Neural crest cell (in vitro differentiated cells): ENCODE measurements at regions not wholly inside any gene's neighbourhood (a gene's known extent, or its start where the extent isn't known, plus 50 kb on each side); places are given as distances from the start of the nearest gene placed in this dataset.
"Not testable (repeated sequence)": the region's sequence is repeated elsewhere in the genome, so short reads cannot be mapped to it uniquely, and the experiment has no call there.

Source experiments
- DNase-seq: peaks from one replicate; pipeline ENCODE4 v3.0.0; 2021; ENCODE audit warnings: low read depth, mixed read lengths, low spot score
- H3K27ac Mint-ChIP-seq: one replicate; pipeline ENCODE4 v1.8.0; 2021; ENCODE audit warnings: mild to moderate bottlenecking, mixed read lengths; ENCODE audit not compliant: unreplicated experiment
- H3K27me3 Mint-ChIP-seq: 2 replicates; pipeline ENCODE4 v1.8.0; 2021; ENCODE audit warnings: low read depth, mild to moderate bottlenecking, mixed read lengths
- H3K36me3 Mint-ChIP-seq: 2 replicates; pipeline ENCODE4 v1.8.0; 2021; ENCODE audit warnings: low read depth, mild to moderate bottlenecking, mixed read lengths
- H3K4me1 Mint-ChIP-seq: 2 replicates; pipeline ENCODE4 v1.8.0; 2021; ENCODE audit warnings: mixed read lengths
- H3K4me3 Mint-ChIP-seq: one replicate; pipeline ENCODE4 v1.8.0; 2021; ENCODE audit warnings: mild to moderate bottlenecking, mixed read lengths
- H3K9me3 Mint-ChIP-seq: 2 replicates; pipeline ENCODE4 v1.8.0; 2021; ENCODE audit warnings: mixed read lengths
- TF ChIP-seq, protein P1 (sequence below): fragments of 200-600 bp; sonication (generic); conservative IDR thresholded peaks from 2 replicates; pipeline ENCODE4 v1.5.0; 2021; ENCODE audit warnings: antibody characterized with exemption, mild to moderate bottlenecking

DNA sequence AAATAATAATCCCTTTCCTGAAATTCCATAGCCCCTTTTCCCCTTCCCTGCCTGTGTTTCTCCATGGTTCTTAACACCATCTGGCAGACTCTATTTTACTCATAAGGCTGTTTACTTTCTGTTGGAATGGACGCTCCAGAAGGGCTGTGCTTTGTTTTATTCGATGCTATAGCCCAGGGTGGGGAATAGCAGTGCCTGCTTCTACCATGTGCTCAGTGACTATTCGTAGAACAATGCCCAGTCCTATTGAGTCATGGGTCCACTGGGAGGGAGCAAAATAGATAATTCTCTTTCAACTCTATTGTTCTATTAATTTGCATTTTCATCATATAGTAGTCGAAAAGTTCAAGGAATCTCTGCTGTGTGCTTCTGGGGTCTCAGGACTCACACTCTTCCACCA is 565.1 kb downstream of the C6orf118 start:
- Mint-ChIP-seq H3K27me3 (no peaks in the 10 kb centered on the region), H3K9me3 (peaks cover 3% of the 10 kb centered on the region), H3K27ac (no peak overlapping the region), H3K4me3 (no peak overlapping the region), H3K36me3 (peaks cover 3% of the 10 kb centered on the region), H3K4me1 (peaks cover 4% of the 10 kb centered on the region)
- DNase-seq: no peak
- TF ChIP-seq, protein P1, sequence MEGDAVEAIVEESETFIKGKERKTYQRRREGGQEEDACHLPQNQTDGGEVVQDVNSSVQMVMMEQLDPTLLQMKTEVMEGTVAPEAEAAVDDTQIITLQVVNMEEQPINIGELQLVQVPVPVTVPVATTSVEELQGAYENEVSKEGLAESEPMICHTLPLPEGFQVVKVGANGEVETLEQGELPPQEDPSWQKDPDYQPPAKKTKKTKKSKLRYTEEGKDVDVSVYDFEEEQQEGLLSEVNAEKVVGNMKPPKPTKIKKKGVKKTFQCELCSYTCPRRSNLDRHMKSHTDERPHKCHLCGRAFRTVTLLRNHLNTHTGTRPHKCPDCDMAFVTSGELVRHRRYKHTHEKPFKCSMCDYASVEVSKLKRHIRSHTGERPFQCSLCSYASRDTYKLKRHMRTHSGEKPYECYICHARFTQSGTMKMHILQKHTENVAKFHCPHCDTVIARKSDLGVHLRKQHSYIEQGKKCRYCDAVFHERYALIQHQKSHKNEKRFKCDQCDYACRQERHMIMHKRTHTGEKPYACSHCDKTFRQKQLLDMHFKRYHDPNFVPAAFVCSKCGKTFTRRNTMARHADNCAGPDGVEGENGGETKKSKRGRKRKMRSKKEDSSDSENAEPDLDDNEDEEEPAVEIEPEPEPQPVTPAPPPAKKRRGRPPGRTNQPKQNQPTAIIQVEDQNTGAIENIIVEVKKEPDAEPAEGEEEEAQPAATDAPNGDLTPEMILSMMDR: no peak

DNA sequence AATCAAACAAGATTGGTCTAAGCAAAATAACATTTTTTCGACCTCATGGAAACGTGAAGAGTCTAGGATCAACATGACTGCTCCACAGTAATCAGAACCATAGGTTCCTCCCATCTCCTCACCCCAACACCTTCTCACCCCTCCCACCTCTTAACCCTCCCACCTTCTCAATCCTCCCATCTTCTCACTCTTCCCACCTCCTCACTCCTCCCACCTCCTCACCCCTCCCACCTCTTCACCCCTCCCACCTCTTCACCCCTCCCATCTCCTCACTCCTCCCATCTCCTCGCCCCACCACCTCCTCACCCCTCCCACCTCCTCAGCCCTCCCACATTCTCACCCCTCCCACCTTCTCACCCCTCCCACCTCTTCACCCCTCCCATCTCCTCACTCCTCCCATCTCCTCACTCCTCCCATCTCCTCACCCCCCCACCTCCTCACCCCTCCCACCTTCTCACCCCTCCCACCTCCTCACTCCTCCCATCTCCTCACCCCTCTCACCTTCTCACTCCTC is 567.4 kb downstream of the C6orf118 start:
- peaks cover 3% of the 10 kb centered on the region for H3K36me3 Mint-ChIP-seq
- DNase-seq: no peak
- no peak overlapping the region for H3K27ac Mint-ChIP-seq
- H3K4me1 Mint-ChIP-seq: no peaks in the 10 kb centered on the region
- H3K27me3 Mint-ChIP-seq: no peaks in the 10 kb centered on the region
- H3K9me3 Mint-ChIP-seq: peaks cover 3% of the 10 kb centered on the region
- TF ChIP-seq, protein P1: no peak
- H3K4me3 Mint-ChIP-seq: no peak overlapping the region

DNA sequence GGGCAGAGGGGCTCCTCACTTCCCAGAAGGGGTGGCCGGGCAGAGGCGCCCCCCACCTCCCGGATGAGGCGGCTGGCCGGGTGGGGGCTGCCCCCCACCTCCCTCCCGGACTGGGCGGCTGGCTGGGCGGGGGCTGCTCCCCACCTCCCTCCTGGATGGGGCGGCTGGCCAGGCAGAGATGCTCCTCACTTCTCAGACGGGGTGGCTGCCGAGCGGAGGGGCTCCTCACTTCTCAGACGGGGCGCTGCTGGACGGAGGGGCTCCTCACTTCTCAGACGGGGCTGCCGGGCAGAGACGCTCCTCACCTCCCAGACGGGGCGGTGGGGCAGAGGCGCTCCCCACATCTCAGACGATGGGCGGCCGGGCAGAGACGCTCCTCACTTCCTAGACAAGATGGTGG is 573.3 kb downstream of the C6orf118 start:
- not testable (repeated sequence) for DNase-seq, H3K4me1 Mint-ChIP-seq, H3K27ac Mint-ChIP-seq, H3K9me3 Mint-ChIP-seq, H3K4me3 Mint-ChIP-seq, H3K27me3 Mint-ChIP-seq
- peaks cover 12% of the 10 kb centered on the region for H3K36me3 Mint-ChIP-seq

DNA sequence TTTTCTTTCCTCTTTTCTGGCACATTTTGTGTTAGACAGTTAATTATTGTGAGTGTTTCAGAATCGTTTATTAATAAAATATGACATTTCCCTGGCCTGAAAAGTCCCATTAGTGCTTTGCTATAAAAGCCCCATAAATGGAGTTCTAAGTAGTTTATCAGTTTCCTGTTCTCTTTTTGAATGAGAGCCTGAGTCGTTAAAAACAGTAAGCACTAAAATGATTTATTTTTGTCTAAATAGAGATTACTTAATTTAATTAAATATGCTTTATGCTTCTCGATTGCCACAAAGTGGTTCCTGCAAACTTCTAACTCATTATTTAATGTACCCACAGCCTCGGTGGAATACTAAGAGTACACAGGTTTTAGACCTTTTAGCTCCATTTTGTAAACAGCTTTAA is 577.9 kb downstream of the C6orf118 start:
- Mint-ChIP-seq H3K9me3 (peaks cover 18% of the 10 kb centered on the region), H3K27ac (no peak overlapping the region), H3K36me3 (peaks cover 21% of the 10 kb centered on the region), H3K27me3 (no peaks in the 10 kb centered on the region), H3K4me3 (no peak overlapping the region), H3K4me1 (no peaks in the 10 kb centered on the region)
- no peak for DNase-seq
- TF ChIP-seq, protein P1: no peak

DNA sequence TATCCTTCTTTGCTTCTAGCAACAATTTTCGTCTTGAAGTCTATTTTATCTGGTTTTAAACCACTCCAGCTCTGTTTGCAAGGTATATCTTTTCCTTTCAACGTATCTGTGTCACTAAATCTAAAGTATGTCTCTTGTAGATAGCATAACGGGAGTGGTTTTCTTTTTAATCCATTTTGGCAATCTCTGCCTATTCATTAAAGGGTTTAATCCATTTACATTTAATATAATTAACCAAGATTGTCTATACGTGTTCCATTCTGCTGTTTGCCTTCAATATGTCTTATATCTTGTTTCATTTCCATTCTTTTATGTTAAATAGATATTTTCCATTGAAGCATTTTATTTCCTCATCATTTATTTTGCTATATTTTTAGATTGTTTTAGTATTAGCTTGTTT is 587.9 kb downstream of the C6orf118 start:
- Mint-ChIP-seq H3K27ac (no peak overlapping the region), H3K4me3 (no peak overlapping the region), H3K27me3 (no peaks in the 10 kb centered on the region), H3K9me3 (peaks cover 8% of the 10 kb centered on the region), H3K36me3 (peaks cover 6% of the 10 kb centered on the region), H3K4me1 (no peaks in the 10 kb centered on the region)
- DNase-seq: no peak
- TF ChIP-seq, protein P1: no peak

DNA sequence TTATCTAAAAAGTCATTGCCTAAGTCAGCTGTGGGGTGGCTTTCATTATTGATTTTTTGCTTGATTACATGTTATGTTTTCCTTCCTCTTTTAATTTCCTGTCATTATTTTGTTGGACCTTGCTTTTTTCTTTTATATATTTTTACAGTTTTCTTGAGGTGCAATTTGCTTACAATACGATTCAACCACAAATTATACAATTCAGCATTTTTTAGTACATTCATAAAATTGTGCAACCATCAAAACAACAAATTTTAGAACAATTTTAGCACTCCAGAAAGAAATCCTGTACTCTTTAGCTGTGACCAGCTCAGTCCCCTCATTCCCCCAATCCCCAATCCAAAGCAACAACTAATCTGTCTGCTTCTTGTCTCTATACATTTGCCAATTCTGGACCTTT is 608.9 kb downstream of the C6orf118 start:
- TF ChIP-seq, protein P1: no peak
- Mint-ChIP-seq H3K9me3 (peaks cover 7% of the 10 kb centered on the region), H3K36me3 (peaks cover 10% of the 10 kb centered on the region), H3K27ac (no peak overlapping the region), H3K27me3 (no peaks in the 10 kb centered on the region), H3K4me1 (peaks cover 6% of the 10 kb centered on the region), H3K4me3 (no peak overlapping the region)
- DNase-seq: no peak
